ENCODE measurements at regions not wholly inside any gene's neighbourhood (a gene's known extent, or its start where the extent isn't known, plus 50 kb on each side); places are given as distances from the start of the nearest gene placed in this dataset.
"Not testable (repeated sequence)": the region's sequence is repeated elsewhere in the genome, so short reads cannot be mapped to it uniquely, and the experiment has no call there.

GRCh38 chr20:48490961-48491831 is 336.6 kb downstream of the PREX1 start:
- no peak for DNase-seq (ENCODE audit: low spot score)

GRCh38 chr20:48490341-48490740 is 337.5 kb downstream of the PREX1 start:
- DNase-seq (ENCODE audit: low spot score), result not testable (repeated sequence)

GRCh38 chr20:48489656-48490055 is 338.1 kb downstream of the PREX1 start:
- no peak for DNase-seq (ENCODE audit: low spot score)

GRCh38 chr20:48489046-48489463 is 338.7 kb downstream of the PREX1 start:
- no peak for DNase-seq (ENCODE audit: low spot score)

GRCh38 chr20:48488334-48489034 is 339.3 kb downstream of the PREX1 start:
- DNase-seq (ENCODE audit: low spot score), result peak; percentile 24

- no peak for DNase-seq (ENCODE audit: low spot score)
These were observed 341.7 kb downstream of the PREX1 start for GRCh38 chr20:48486065-48486464.

- not testable (repeated sequence) for DNase-seq (ENCODE audit: low spot score)
These were observed 342.6 kb downstream of the PREX1 start for GRCh38 chr20:48485153-48485552.

GRCh38 chr20:48483334-48484066 is 344.3 kb downstream of the PREX1 start:
- no peak for DNase-seq (ENCODE audit: low spot score)

- no peak for DNase-seq (ENCODE audit: low spot score)
These were observed 345.0 kb downstream of the PREX1 start for GRCh38 chr20:48482790-48483189.

GRCh38 chr20:48480216-48480772 is 347.5 kb downstream of the PREX1 start:
- no peak for DNase-seq (ENCODE audit: low spot score)

- no peak for DNase-seq (ENCODE audit: low spot score)
These were observed 348.8 kb downstream of the PREX1 start for GRCh38 chr20:48478806-48479585.

GRCh38 chr20:48478370-48478769 is 349.4 kb downstream of the PREX1 start:
- no peak for DNase-seq (ENCODE audit: low spot score)

- DNase-seq (ENCODE audit: low spot score), result no peak
These were observed 350.9 kb downstream of the PREX1 start for GRCh38 chr20:48476854-48477253.

- DNase-seq (ENCODE audit: low spot score), result no peak
These were observed 353.8 kb downstream of the PREX1 start for GRCh38 chr20:48474022-48474421.

GRCh38 chr20:48471759-48472408 is 355.9 kb downstream of the PREX1 start:
- no peak for DNase-seq (ENCODE audit: low spot score)

- DNase-seq (ENCODE audit: low spot score), result no peak
These were observed 356.6 kb downstream of the PREX1 start for GRCh38 chr20:48471176-48471575.

- DNase-seq (ENCODE audit: low spot score), result no peak
These were observed 357.7 kb downstream of the PREX1 start for GRCh38 chr20:48470141-48470540.

- no peak for DNase-seq (ENCODE audit: low spot score)
These were observed 358.8 kb downstream of the PREX1 start for GRCh38 chr20:48469026-48469425.

- no peak for DNase-seq (ENCODE audit: low spot score)
These were observed 359.2 kb downstream of the PREX1 start for GRCh38 chr20:48468571-48468970.

- peak; percentile 10 for DNase-seq (ENCODE audit: low spot score)
These were observed 360.2 kb downstream of the PREX1 start for GRCh38 chr20:48467622-48468021.

- DNase-seq (ENCODE audit: low spot score), result no peak
These were observed 362.5 kb downstream of the PREX1 start for GRCh38 chr20:48465271-48465670.
